Neural progenitor cell (in vitro differentiated cells): ENCODE measurements at regions not wholly inside any gene's neighbourhood (a gene's known extent, or its start where the extent isn't known, plus 50 kb on each side); places are given as distances from the start of the nearest gene placed in this dataset.

Experiments
- EZH2 ChIP-seq: fragments of 200-600 bp; sonication (generic); IDR thresholded peaks from 2 replicates; pipeline ENCODE4 v1.6.1; 2017; ENCODE audit warnings: antibody characterized with exemption, mild to moderate bottlenecking, moderate library complexity
- EZH2phosphoT487 ChIP-seq: fragments of 200-600 bp; sonication (generic); IDR thresholded peaks from 2 replicates; pipeline ENCODE4 v1.6.1; 2017; ENCODE audit warnings: antibody characterized with exemption
- TF ChIP-seq, protein P1 (sequence below): fragments of 200-600 bp; sonication (generic); IDR thresholded peaks from 2 replicates; pipeline ENCODE4 v1.5.1; 2017; ENCODE audit warnings: antibody characterized with exemption, mild to moderate bottlenecking

DNA sequence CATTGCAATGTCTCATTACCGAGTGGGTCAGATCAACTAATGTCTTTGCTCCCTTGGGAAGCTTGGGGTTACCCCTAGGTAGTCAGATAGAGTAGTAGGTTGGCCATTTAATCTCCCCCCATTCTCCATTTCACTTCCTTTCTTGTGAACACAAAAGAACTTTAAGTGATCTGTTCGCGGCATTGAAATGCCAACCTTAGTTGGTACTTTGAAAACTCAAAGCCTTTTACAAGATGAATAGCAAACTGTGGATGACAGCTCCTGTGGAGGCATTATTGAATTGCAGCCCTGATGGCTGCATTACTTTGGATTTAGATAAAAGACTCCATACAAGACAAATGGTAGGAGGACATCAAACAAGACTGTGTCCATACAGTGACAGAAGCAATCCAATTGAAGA, 469.1 kb downstream of the GBA3 start:
- TF ChIP-seq, protein P1, sequence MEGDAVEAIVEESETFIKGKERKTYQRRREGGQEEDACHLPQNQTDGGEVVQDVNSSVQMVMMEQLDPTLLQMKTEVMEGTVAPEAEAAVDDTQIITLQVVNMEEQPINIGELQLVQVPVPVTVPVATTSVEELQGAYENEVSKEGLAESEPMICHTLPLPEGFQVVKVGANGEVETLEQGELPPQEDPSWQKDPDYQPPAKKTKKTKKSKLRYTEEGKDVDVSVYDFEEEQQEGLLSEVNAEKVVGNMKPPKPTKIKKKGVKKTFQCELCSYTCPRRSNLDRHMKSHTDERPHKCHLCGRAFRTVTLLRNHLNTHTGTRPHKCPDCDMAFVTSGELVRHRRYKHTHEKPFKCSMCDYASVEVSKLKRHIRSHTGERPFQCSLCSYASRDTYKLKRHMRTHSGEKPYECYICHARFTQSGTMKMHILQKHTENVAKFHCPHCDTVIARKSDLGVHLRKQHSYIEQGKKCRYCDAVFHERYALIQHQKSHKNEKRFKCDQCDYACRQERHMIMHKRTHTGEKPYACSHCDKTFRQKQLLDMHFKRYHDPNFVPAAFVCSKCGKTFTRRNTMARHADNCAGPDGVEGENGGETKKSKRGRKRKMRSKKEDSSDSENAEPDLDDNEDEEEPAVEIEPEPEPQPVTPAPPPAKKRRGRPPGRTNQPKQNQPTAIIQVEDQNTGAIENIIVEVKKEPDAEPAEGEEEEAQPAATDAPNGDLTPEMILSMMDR, result no peak
- TF ChIP-seq EZH2, result no peak
- peak; percentile 99 for TF ChIP-seq EZH2phosphoT487
